Heart right ventricle (tissue), 16 donors: ENCODE measurements at regions not wholly inside any gene's neighbourhood (a gene's known extent, or its start where the extent isn't known, plus 50 kb on each side); places are given as distances from the start of the nearest gene placed in this dataset.

Source experiments
- ATAC-seq, 8 donors: fragments of 200-7000 bp; cut with Tn5 transposase; one replicate each; pipeline ENCODE4 v1.9.1; 2020; ENCODE audit warnings: mild to moderate bottlenecking in 8 of 8, moderate library complexity in 8 of 8, moderate number of reproducible peaks in 1 of 8
- DNase-seq, 2 donors: peaks; one replicate each; pipeline ENCODE4 v3.0.0-alpha.2; 2020
- H3K27ac ChIP-seq, 10 donors: fragments of 200-600 bp; sonication (generic) in 2 of 10; one replicate each; pipeline versions ENCODE4 v1.5.0 to v1.8.0; 2020 to 2022; ENCODE audit warnings: mild to moderate bottlenecking in 3 of 10
- H3K27me3 ChIP-seq, 7 donors: fragments of 200-600 bp; one replicate each; pipeline ENCODE4 v1.8.0; 2021 to 2022; ENCODE audit warnings: mild to moderate bottlenecking in 2 of 7
- H3K36me3 ChIP-seq, 9 donors: fragments of 200-600 bp; sonication (generic) in 1 of 9; one replicate each; pipeline versions ENCODE4 v1.5.0 to v1.8.0; 2020 to 2022; ENCODE audit warnings: mild to moderate bottlenecking in 2 of 9
- H3K4me1 ChIP-seq, 9 donors: fragments of 200-600 bp; sonication (generic) in 1 of 9; one replicate each; pipeline versions ENCODE4 v1.5.0 to v1.8.0; 2020 to 2022; ENCODE audit warnings: mild to moderate bottlenecking in 4 of 9
- H3K4me3 ChIP-seq, 10 donors: fragments of 200-600 bp; sonication (generic) in 2 of 10; one replicate each; pipeline versions ENCODE4 v1.5.0 to v1.8.0; 2020 to 2022; ENCODE audit warnings: mild to moderate bottlenecking in 7 of 10, moderate library complexity in 2 of 10
- H3K9me3 ChIP-seq, 11 donors: fragments of 200-600 bp in 10 of 11; sonication (generic) in 2 of 11; one replicate each; pipeline versions ENCODE4 v1.5.0 to v1.8.0; 2013 to 2022; ENCODE audit warnings: mild to moderate bottlenecking in 2 of 11, control low read depth in 1 of 11, moderate library complexity in 1 of 11
- WGBS, 2 donors: extraction: QIAGEN DNeasy Blood & Tissue Kit; methylation state at CpG; one replicate each; pipeline ENCODE4 v1.1.7; 2013; ENCODE audit warnings: inconsistent platforms in 1 of 2; 5-methylcytosine and 5-hydroxymethylcytosine counted together
- intact Hi-C, 10 donors: fragments of 100-400 bp; cut with DNase I; formaldehyde crosslinking; loops; one replicate each; pipeline versions ENCODE4 v1.11.1 to v1.14.2; 2022
- TF ChIP-seq, protein P1 (sequence below), 9 donors: fragments of 200-600 bp; sonication (generic) in 2 of 9; IDR thresholded peaks; one replicate each; pipeline versions ENCODE4 v1.5.0 to v1.8.0; 2021 to 2022; ENCODE audit warnings: antibody characterized with exemption in 9 of 9, mild to moderate bottlenecking in 5 of 9, moderate library complexity in 1 of 9
- donor health status: Arrhythmogenic right ventricular cardiomyopathy.
- donor health status: ischemic (EF 13 %, LVEDD 7.1; RV severe dilation, severe dysfunction).
- donor health status: healthy with polysubstance abuse.
- donor health status: DM: no; HTN: yes; CAD: no.
- donor health status: DM: no; HTN: no; CAD: no.
- donor health status: ischemic (EF 25% LVEDD 6.9; RV normal size, moderate dysfunction).
- donor health status: ischemic (EF 25% LVEDD 5.7; RV mildly dilated, moderate dysfunction).
- donor health status: healthy.
- donor health status: DM: yes; HTN: yes; CAD: no.
- donor health status: Ischemic cardiomyopathy.
- donor health status: ischemic (EF 35%, LVEDD 5.7; RV mildly dilated, moderate dysfunction).
- donor health status: nonischemic (EF 11% LVEDD 7.7; RV severe dilation, severe dysfunction).
- donor health status: DM: yes; HTN: yes; CAD: no.
- donor health status: PGD.
- donor health status: ischemic (EF 29% LVEDD 5.4; RV normal size, mild dysfunction).
- donor health status: nonischemic (EF 23%, LVEDD 6.1; RV moderate dilation, normal function).

DNA sequence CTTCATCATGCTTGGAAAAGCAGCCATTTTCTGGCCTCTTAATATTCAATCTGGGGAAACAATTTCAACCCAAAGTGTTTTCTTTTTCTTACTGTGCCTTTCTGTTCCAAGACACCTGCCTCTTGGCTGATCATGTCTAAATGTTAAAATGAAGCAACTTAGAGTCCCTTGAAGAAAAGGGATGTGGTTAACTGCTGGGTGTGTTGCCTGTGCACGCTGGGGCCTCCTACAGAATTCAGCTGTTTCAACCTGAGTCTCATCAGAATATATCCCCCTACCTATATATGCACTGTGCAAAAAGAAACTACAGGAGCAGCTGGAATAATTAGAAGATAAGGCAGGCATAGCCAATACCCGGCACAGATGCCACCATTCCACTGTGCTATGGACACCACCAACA, 222.0 kb downstream of the OMA1 start:
- no peaks in the 10 kb centered on the region for H3K36me3 ChIP-seq
- TF ChIP-seq, protein P1, sequence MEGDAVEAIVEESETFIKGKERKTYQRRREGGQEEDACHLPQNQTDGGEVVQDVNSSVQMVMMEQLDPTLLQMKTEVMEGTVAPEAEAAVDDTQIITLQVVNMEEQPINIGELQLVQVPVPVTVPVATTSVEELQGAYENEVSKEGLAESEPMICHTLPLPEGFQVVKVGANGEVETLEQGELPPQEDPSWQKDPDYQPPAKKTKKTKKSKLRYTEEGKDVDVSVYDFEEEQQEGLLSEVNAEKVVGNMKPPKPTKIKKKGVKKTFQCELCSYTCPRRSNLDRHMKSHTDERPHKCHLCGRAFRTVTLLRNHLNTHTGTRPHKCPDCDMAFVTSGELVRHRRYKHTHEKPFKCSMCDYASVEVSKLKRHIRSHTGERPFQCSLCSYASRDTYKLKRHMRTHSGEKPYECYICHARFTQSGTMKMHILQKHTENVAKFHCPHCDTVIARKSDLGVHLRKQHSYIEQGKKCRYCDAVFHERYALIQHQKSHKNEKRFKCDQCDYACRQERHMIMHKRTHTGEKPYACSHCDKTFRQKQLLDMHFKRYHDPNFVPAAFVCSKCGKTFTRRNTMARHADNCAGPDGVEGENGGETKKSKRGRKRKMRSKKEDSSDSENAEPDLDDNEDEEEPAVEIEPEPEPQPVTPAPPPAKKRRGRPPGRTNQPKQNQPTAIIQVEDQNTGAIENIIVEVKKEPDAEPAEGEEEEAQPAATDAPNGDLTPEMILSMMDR (IDR thresholded peaks at IDR 0.05): no peak
- no peak overlapping the region for H3K4me3 ChIP-seq
- DNase-seq: no peak
- H3K9me3 ChIP-seq: peaks cover 0 to 22% (median 0%) of the 10 kb centered on the region in 11 donors
- 78 to 79% methylated on average over 2 of the region's 2 CpGs for WGBS, 2 donors
- intact Hi-C loops: no loop called here
- no peak overlapping the region for H3K27ac ChIP-seq
- no peaks in the 10 kb centered on the region for H3K27me3 ChIP-seq
- no peak for ATAC-seq
- no peaks in the 10 kb centered on the region for H3K4me1 ChIP-seq

DNA sequence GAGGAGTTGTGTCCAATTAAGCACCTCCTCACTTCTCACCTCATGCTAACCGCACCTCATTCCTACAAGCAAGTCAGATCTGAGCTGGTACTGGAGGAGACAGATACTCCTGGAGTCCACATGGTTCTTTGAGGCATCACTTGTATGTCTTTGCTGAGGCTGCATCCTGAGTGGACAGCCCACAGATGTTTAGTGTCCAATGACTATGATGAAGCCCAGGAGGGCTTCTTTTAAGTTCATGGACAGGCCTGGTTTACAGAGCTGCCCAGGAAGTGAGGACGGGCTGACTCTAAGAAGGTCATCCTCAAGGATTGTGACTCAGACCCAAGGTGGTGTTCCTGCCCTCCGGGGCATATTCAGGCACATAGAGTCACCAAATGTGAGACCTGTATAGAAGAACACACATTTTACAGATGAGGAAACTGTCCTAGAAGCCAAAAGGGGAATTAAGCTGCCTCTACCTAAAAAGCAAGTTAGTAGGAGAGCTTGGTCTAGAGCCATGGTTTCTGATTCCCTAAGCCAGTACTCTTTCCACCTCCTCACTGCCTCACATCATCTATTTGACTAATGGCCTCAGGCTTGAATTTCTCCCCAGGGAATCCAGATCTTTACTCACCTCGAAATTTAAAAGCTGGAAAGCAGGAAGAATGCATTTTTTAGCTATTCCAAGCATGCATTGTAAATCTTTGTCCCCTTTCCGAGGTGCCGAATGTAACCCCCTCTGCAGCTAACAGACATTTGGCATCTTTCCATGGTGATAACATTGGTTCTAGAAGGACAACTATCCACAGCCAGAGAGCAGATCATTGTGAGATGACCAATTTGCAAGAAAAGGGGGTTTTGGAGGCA, 228.1 kb downstream of the OMA1 start:
- peaks cover 0 to 22% (median 0%) of the 10 kb centered on the region in 11 donors for H3K9me3 ChIP-seq
- no peaks in the 10 kb centered on the region for H3K36me3 ChIP-seq
- no peak for DNase-seq
- TF ChIP-seq, protein P1 (IDR thresholded peaks at IDR 0.05): no peak
- H3K4me3 ChIP-seq: no peak overlapping the region
- ATAC-seq: no peak
- no peaks in the 10 kb centered on the region for H3K4me1 ChIP-seq
- no peak overlapping the region for H3K27ac ChIP-seq
- WGBS, 2 donors: 59% methylated on average over 6 of the region's 6 CpGs
- intact Hi-C loops: no loop called here
- no peaks in the 10 kb centered on the region for H3K27me3 ChIP-seq

DNA sequence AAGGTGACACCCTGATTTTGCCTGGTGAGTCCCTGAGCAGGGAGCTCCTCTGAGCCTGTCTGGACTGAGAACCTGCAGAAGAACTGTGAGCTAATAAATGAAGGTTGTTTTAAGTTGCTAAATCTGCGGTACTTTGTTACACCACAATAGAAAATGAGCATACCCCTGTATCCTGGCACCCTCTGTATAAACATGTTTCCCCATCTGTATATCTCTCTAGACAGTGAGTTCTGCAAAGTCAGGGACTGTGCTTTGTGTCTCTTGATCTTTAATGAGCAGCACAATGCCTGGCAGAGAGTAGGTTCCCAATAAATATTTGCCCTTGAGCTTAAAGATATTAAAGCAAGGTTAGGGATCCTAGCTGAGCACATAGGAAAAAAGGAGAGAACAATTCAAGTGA, 228.8 kb downstream of the OMA1 start:
- H3K4me1 ChIP-seq: no peaks in the 10 kb centered on the region
- TF ChIP-seq, protein P1 (IDR thresholded peaks at IDR 0.05): no peak
- ATAC-seq (no peak), DNase-seq (no peak)
- H3K9me3 ChIP-seq: peaks cover 0 to 20% (median 0%) of the 10 kb centered on the region in 11 donors
- 91% methylated on average over 1 of the region's 1 CpG for WGBS, 2 donors
- no peak overlapping the region for H3K27ac ChIP-seq
- intact Hi-C loops: no loop called here
- H3K36me3 ChIP-seq: no peaks in the 10 kb centered on the region
- H3K27me3 ChIP-seq: no peaks in the 10 kb centered on the region
- no peak overlapping the region for H3K4me3 ChIP-seq

DNA sequence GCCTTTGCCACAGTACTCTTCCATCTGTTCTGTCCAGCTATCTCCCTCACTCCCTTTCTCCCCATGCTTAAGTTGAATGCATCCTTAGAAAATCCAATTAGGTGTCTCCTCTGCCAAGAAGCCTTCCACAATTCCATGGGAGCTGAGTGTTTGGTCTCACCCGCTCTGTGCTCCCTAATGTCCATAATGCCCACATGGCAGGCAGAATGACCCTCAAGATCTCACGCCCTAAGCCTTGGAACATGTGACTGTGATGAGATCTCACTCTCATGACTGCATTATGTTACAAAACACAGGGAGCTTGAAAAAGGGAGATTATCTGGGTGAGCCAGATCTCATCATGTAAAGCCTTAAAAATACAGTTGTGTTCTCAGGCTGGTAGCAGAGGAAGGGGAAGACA, 229.4 kb downstream of the OMA1 start:
- no peak overlapping the region for H3K27ac ChIP-seq
- intact Hi-C loops: no loop called here
- TF ChIP-seq, protein P1 (IDR thresholded peaks at IDR 0.05): no peak
- peaks cover 0 to 14% (median 0%) of the 10 kb centered on the region in 11 donors for H3K9me3 ChIP-seq
- no peak overlapping the region for H3K4me3 ChIP-seq
- ATAC-seq (no peak), DNase-seq (no peak)
- H3K27me3 ChIP-seq: no peaks in the 10 kb centered on the region
- 84% methylated on average over 2 of the region's 2 CpGs for WGBS, 2 donors
- H3K4me1 ChIP-seq: no peaks in the 10 kb centered on the region
- no peaks in the 10 kb centered on the region for H3K36me3 ChIP-seq
